ENCODE measurements at regions not wholly inside any gene's neighbourhood (a gene's known extent, or its start where the extent isn't known, plus 50 kb on each side); places are given as distances from the start of the nearest gene placed in this dataset.
A peak's percentile ranks its signal among the peaks of the same experiment; 100 is the strongest.

- Histone ChIP-seq H3K27me3 (ENCODE audit: control insufficient read depth in 1 of 2, insufficient read depth in 2 of 2, low read length in 1 of 2) (no peaks in the 10 kb centered on the region), H3K27ac (ENCODE audit: low read depth in 1 of 2, low read length in 2 of 2) (no peak overlapping the region), H3K36me3 (ENCODE audit: control insufficient read depth in 1 of 2, insufficient read depth in 2 of 2, low read length in 1 of 2) (no peaks in the 10 kb centered on the region), H3K9me3 (ENCODE audit: control insufficient read depth, low read length) (no peaks in the 10 kb centered on the region), H3K4me1 (ENCODE audit: control insufficient read depth in 1 of 2, insufficient read depth in 2 of 2, low read length in 2 of 2) (no peaks in the 10 kb centered on the region), H3K4me3 (ENCODE audit: low read length in 2 of 2) (no peak overlapping the region)
- ATAC-seq (ENCODE audit: low FRiP score) (no peak), DNase-seq (no peak)
- WGBS, 2 donors: 94 to 95% methylated on average over 12 of the region's 12 CpGs
- intact Hi-C loops (cut with DNase I): loop anchor here in 1 of 2 donors (10.0 kb wide), 1 partner anchor 218 kb away; no protein-coding TSS in a partner anchor
Observed at GRCh38 chr17:27386206-27387075, 69.8 kb upstream of the KSR1 start.

- no peak overlapping the region for H3K27ac ChIP-seq (ENCODE audit: low read depth in 1 of 2, low read length in 2 of 2)
- WGBS, 2 donors: 96 to 99% methylated on average over 4 of the region's 4 CpGs
- H3K9me3 ChIP-seq (ENCODE audit: control insufficient read depth, low read length): no peaks in the 10 kb centered on the region
- DNase-seq (no peak), ATAC-seq (ENCODE audit: low FRiP score) (no peak)
- no peaks in the 10 kb centered on the region for H3K4me1 ChIP-seq (ENCODE audit: control insufficient read depth in 1 of 2, insufficient read depth in 2 of 2, low read length in 2 of 2)
- no peaks in the 10 kb centered on the region for H3K36me3 ChIP-seq (ENCODE audit: control insufficient read depth in 1 of 2, insufficient read depth in 2 of 2, low read length in 1 of 2)
- intact Hi-C loops (cut with DNase I): loop anchor here (2.0 to 10.0 kb wide), 2 partner anchors 35 to 215 kb away; no protein-coding TSS in a partner anchor
- H3K4me3 ChIP-seq (ENCODE audit: low read length in 2 of 2): no peak overlapping the region
- H3K27me3 ChIP-seq (ENCODE audit: control insufficient read depth in 1 of 2, insufficient read depth in 2 of 2, low read length in 1 of 2): no peaks in the 10 kb centered on the region
Observed at GRCh38 chr17:27389542-27390140, 66.6 kb upstream of the KSR1 start.

- intact Hi-C loops (cut with DNase I): no loop called here
- H3K36me3 ChIP-seq (ENCODE audit: control insufficient read depth in 1 of 2, insufficient read depth in 2 of 2, low read length in 1 of 2): no peaks in the 10 kb centered on the region
- peaks cover 0 to under 1% of the 10 kb centered on the region in 2 donors for H3K27me3 ChIP-seq (ENCODE audit: control insufficient read depth in 1 of 2, insufficient read depth in 2 of 2, low read length in 1 of 2)
- no peaks in the 10 kb centered on the region for H3K4me1 ChIP-seq (ENCODE audit: control insufficient read depth in 1 of 2, insufficient read depth in 2 of 2, low read length in 2 of 2)
- no peak for ATAC-seq (ENCODE audit: low FRiP score)
- 71 to 85% methylated on average over 8 of the region's 8 CpGs for WGBS, 2 donors
- no peak for DNase-seq
- no peak overlapping the region for H3K4me3 ChIP-seq (ENCODE audit: low read length in 2 of 2)
- H3K27ac ChIP-seq (ENCODE audit: low read depth in 1 of 2, low read length in 2 of 2): no peak overlapping the region
- no peaks in the 10 kb centered on the region for H3K9me3 ChIP-seq (ENCODE audit: control insufficient read depth, low read length)
Observed at GRCh38 chr17:27390540-27390939, 65.7 kb upstream of the KSR1 start.

- intact Hi-C loops (cut with DNase I): no loop called here
- 92 to 98% methylated on average over 1 of the region's 1 CpG for WGBS, 2 donors
- no peak overlapping the region for H3K4me3 ChIP-seq (ENCODE audit: low read length in 2 of 2)
- no peaks in the 10 kb centered on the region for H3K4me1 ChIP-seq (ENCODE audit: control insufficient read depth in 1 of 2, insufficient read depth in 2 of 2, low read length in 2 of 2)
- no peaks in the 10 kb centered on the region for H3K36me3 ChIP-seq (ENCODE audit: control insufficient read depth in 1 of 2, insufficient read depth in 2 of 2, low read length in 1 of 2)
- no peaks in the 10 kb centered on the region for H3K9me3 ChIP-seq (ENCODE audit: control insufficient read depth, low read length)
- no peak overlapping the region for H3K27ac ChIP-seq (ENCODE audit: low read depth in 1 of 2, low read length in 2 of 2)
- no peak for DNase-seq
- no peak for ATAC-seq (ENCODE audit: low FRiP score)
- H3K27me3 ChIP-seq (ENCODE audit: control insufficient read depth in 1 of 2, insufficient read depth in 2 of 2, low read length in 1 of 2): peaks cover 0 to 1% of the 10 kb centered on the region in 2 donors
Observed at GRCh38 chr17:27391427-27391826, 64.8 kb upstream of the KSR1 start.

GRCh38 chr17:27396045-27396444 is 60.2 kb upstream of the KSR1 start:
- intact Hi-C loops (cut with DNase I): no loop called here
- Histone ChIP-seq H3K36me3 (ENCODE audit: control insufficient read depth in 1 of 2, insufficient read depth in 2 of 2, low read length in 1 of 2) (no peaks in the 10 kb centered on the region), H3K4me3 (ENCODE audit: low read length in 2 of 2) (no peak overlapping the region), H3K27ac (ENCODE audit: low read depth in 1 of 2, low read length in 2 of 2) (no peak overlapping the region), H3K27me3 (ENCODE audit: control insufficient read depth in 1 of 2, insufficient read depth in 2 of 2, low read length in 1 of 2) (peaks cover 0 to 1% of the 10 kb centered on the region in 2 donors), H3K9me3 (ENCODE audit: control insufficient read depth, low read length) (no peaks in the 10 kb centered on the region), H3K4me1 (ENCODE audit: control insufficient read depth in 1 of 2, insufficient read depth in 2 of 2, low read length in 2 of 2) (no peaks in the 10 kb centered on the region)
- 29 to 65% methylated on average over 1 of the region's 1 CpG for WGBS, 2 donors
- no peak for DNase-seq
- ATAC-seq (ENCODE audit: low FRiP score): no peak

GRCh38 chr17:27396941-27397340 is 59.3 kb upstream of the KSR1 start:
- 7 to 17% methylated on average over 1 of the region's 1 CpG for WGBS, 2 donors
- Histone ChIP-seq H3K27ac (ENCODE audit: low read depth in 1 of 2, low read length in 2 of 2) (no peak overlapping the region), H3K4me3 (ENCODE audit: low read length in 2 of 2) (no peak overlapping the region), H3K27me3 (ENCODE audit: control insufficient read depth in 1 of 2, insufficient read depth in 2 of 2, low read length in 1 of 2) (peaks cover 0 to 1% of the 10 kb centered on the region in 2 donors), H3K36me3 (ENCODE audit: control insufficient read depth in 1 of 2, insufficient read depth in 2 of 2, low read length in 1 of 2) (no peaks in the 10 kb centered on the region), H3K9me3 (ENCODE audit: control insufficient read depth, low read length) (no peaks in the 10 kb centered on the region), H3K4me1 (ENCODE audit: control insufficient read depth in 1 of 2, insufficient read depth in 2 of 2, low read length in 2 of 2) (no peaks in the 10 kb centered on the region)
- intact Hi-C loops (cut with DNase I): no loop called here
- ATAC-seq (ENCODE audit: low FRiP score): no peak
- DNase-seq: peak in 1 of 2 donors; percentile 61

GRCh38 chr17:27398691-27399090 is 57.6 kb upstream of the KSR1 start:
- ATAC-seq (ENCODE audit: low FRiP score) (no peak), DNase-seq (no peak)
- intact Hi-C loops (cut with DNase I): no loop called here
- Histone ChIP-seq H3K4me1 (ENCODE audit: control insufficient read depth in 1 of 2, insufficient read depth in 2 of 2, low read length in 2 of 2) (no peaks in the 10 kb centered on the region), H3K27ac (ENCODE audit: low read depth in 1 of 2, low read length in 2 of 2) (no peak overlapping the region), H3K27me3 (ENCODE audit: control insufficient read depth in 1 of 2, insufficient read depth in 2 of 2, low read length in 1 of 2) (peaks cover 0 to 1% of the 10 kb centered on the region in 2 donors), H3K9me3 (ENCODE audit: control insufficient read depth, low read length) (no peaks in the 10 kb centered on the region), H3K4me3 (ENCODE audit: low read length in 2 of 2) (no peak overlapping the region), H3K36me3 (ENCODE audit: control insufficient read depth in 1 of 2, insufficient read depth in 2 of 2, low read length in 1 of 2) (no peaks in the 10 kb centered on the region)
- WGBS, 2 donors: 80 to 89% methylated on average over 2 of the region's 2 CpGs

- Histone ChIP-seq H3K9me3 (ENCODE audit: control insufficient read depth, low read length) (no peaks in the 10 kb centered on the region), H3K27me3 (ENCODE audit: control insufficient read depth in 1 of 2, insufficient read depth in 2 of 2, low read length in 1 of 2) (no peaks in the 10 kb centered on the region), H3K27ac (ENCODE audit: low read depth in 1 of 2, low read length in 2 of 2) (no peak overlapping the region), H3K36me3 (ENCODE audit: control insufficient read depth in 1 of 2, insufficient read depth in 2 of 2, low read length in 1 of 2) (no peaks in the 10 kb centered on the region), H3K4me1 (ENCODE audit: control insufficient read depth in 1 of 2, insufficient read depth in 2 of 2, low read length in 2 of 2) (no peaks in the 10 kb centered on the region), H3K4me3 (ENCODE audit: low read length in 2 of 2) (no peak overlapping the region)
- DNase-seq (no peak), ATAC-seq (ENCODE audit: low FRiP score) (no peak)
- intact Hi-C loops (cut with DNase I): no loop called here
- 96 to 98% methylated on average over 6 of the region's 6 CpGs for WGBS, 2 donors
Observed at GRCh38 chr17:27400991-27401390, 55.3 kb upstream of the KSR1 start.

- H3K27me3 ChIP-seq (ENCODE audit: control insufficient read depth in 1 of 2, insufficient read depth in 2 of 2, low read length in 1 of 2): no peaks in the 10 kb centered on the region
- no peaks in the 10 kb centered on the region for H3K36me3 ChIP-seq (ENCODE audit: control insufficient read depth in 1 of 2, insufficient read depth in 2 of 2, low read length in 1 of 2)
- H3K27ac ChIP-seq (ENCODE audit: low read depth in 1 of 2, low read length in 2 of 2): no peak overlapping the region
- ATAC-seq (ENCODE audit: low FRiP score) (no peak), DNase-seq (no peak)
- intact Hi-C loops (cut with DNase I): no loop called here
- no peaks in the 10 kb centered on the region for H3K9me3 ChIP-seq (ENCODE audit: control insufficient read depth, low read length)
- WGBS, 2 donors: 91 to 96% methylated on average over 5 of the region's 5 CpGs
- H3K4me3 ChIP-seq (ENCODE audit: low read length in 2 of 2): no peak overlapping the region
- H3K4me1 ChIP-seq (ENCODE audit: control insufficient read depth in 1 of 2, insufficient read depth in 2 of 2, low read length in 2 of 2): no peaks in the 10 kb centered on the region
Observed at GRCh38 chr17:27402943-27403342, 53.3 kb upstream of the KSR1 start.

All from aorta (tissue), 5 donors.